ENCODE measurements at regions not wholly inside any gene's neighbourhood (a gene's known extent, or its start where the extent isn't known, plus 50 kb on each side); places are given as distances from the start of the nearest gene placed in this dataset.

DNA sequence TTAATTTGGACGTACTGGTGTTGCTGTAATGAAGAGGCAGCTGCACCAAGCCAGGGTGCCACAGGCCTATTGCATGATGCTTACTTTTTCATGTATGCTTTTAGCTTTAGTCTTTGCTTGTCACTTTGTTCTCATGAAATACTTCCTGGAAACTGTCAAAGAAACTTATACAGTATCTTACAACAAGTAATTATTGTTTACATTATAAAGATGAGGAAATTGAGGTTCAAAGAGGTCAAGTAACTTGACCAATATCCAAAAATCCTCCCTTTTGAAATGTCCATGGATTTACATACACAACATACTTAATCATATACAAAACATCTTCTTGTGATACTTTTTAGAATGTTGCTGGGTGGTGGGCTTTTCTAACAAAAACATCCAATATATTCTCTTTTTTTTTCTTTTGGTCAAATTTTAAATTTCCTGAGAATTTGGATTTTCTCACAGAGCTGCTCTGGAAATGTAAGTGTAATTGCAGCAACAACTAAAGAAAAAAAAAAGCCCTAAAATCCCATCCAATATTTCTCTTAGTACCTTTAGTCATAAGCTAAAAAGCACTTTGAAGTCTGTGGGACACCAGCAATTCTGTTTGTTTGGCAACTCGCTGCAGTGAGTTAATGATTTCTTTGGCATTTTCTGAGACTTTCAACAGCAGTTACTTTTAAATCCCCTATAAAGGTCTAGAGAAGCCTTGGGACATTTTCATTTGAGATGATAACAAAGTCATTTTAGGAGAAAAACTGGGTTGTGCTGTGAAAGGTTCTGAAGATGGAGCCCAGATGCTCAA, 500.6 kb upstream of the IGFBP3 start:
- TF ChIP-seq, protein P1, sequence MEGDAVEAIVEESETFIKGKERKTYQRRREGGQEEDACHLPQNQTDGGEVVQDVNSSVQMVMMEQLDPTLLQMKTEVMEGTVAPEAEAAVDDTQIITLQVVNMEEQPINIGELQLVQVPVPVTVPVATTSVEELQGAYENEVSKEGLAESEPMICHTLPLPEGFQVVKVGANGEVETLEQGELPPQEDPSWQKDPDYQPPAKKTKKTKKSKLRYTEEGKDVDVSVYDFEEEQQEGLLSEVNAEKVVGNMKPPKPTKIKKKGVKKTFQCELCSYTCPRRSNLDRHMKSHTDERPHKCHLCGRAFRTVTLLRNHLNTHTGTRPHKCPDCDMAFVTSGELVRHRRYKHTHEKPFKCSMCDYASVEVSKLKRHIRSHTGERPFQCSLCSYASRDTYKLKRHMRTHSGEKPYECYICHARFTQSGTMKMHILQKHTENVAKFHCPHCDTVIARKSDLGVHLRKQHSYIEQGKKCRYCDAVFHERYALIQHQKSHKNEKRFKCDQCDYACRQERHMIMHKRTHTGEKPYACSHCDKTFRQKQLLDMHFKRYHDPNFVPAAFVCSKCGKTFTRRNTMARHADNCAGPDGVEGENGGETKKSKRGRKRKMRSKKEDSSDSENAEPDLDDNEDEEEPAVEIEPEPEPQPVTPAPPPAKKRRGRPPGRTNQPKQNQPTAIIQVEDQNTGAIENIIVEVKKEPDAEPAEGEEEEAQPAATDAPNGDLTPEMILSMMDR (conservative IDR thresholded peaks at IDR 0.05; ENCODE audit: low read length): no peak
- no peak for TF ChIP-seq EZH2phosphoT487 (IDR thresholded peaks at IDR 0.05; ENCODE audit: borderline replicate concordance)
- Histone ChIP-seq H3K4me2 (ENCODE audit: low read depth, low read length, poor library complexity, severe bottlenecking) (no peak overlapping the region), H4K20me1 (ENCODE audit: insufficient read depth, low read length, poor library complexity, severe bottlenecking) (no peaks in the 10 kb centered on the region), H3F3A (ENCODE audit: low read depth) (no peaks in the 10 kb centered on the region), H3K9me2 (replicated peaks; ENCODE audit: low read depth, low read length) (no peaks in the 10 kb centered on the region), H3K4me1 (ENCODE audit: insufficient read depth, low read length, poor library complexity, severe bottlenecking) (no peaks in the 10 kb centered on the region), H3K27me3 (ENCODE audit: insufficient read depth, low read length, poor library complexity, severe bottlenecking) (no peaks in the 10 kb centered on the region), H3K9me3 (ENCODE audit: insufficient read depth, low read depth, low read length) (no peaks in the 10 kb centered on the region), H3K9ac (ENCODE audit: low read depth, low read length, poor library complexity, severe bottlenecking) (no peak overlapping the region), H3K36me3 (ENCODE audit: insufficient read depth, low read length) (no peaks in the 10 kb centered on the region), H3K4me3 (ENCODE audit: low read length, poor library complexity, severe bottlenecking) (no peak overlapping the region), H2AFZ (ENCODE audit: low read length) (no peak overlapping the region), H3K79me2 (ENCODE audit: insufficient read depth, low read length) (no peaks in the 10 kb centered on the region)

DNA sequence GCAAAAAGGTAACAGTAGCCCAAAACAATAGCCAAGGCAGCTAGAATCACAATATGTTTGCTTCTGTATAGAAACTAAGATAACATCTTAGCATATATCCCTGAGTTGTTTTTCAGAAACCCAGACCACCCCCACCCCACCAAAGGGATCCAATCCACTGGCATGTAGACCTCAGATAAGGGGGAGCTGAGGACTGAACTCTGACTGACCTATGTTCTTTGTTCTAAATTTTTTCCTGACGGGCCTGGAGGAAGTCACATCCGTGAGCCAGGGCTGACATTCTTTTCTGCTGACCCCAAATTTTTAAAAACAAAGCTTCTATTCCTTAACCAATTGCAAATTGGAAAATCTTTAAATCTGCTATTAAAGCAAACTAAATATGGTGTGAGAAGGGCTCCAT, 493.9 kb upstream of the IGFBP3 start:
- no peaks in the 10 kb centered on the region for H4K20me1 ChIP-seq (ENCODE audit: insufficient read depth, low read length, poor library complexity, severe bottlenecking)
- no peak overlapping the region for H3K4me3 ChIP-seq (ENCODE audit: low read length, poor library complexity, severe bottlenecking)
- no peak overlapping the region for H3K4me2 ChIP-seq (ENCODE audit: low read depth, low read length, poor library complexity, severe bottlenecking)
- H3K4me1 ChIP-seq (ENCODE audit: insufficient read depth, low read length, poor library complexity, severe bottlenecking): no peaks in the 10 kb centered on the region
- no peak overlapping the region for H3K9ac ChIP-seq (ENCODE audit: low read depth, low read length, poor library complexity, severe bottlenecking)
- no peak overlapping the region for H2AFZ ChIP-seq (ENCODE audit: low read length)
- H3K9me3 ChIP-seq (ENCODE audit: insufficient read depth, low read depth, low read length): no peaks in the 10 kb centered on the region
- no peaks in the 10 kb centered on the region for H3K36me3 ChIP-seq (ENCODE audit: insufficient read depth, low read length)
- no peaks in the 10 kb centered on the region for H3F3A ChIP-seq (ENCODE audit: low read depth)
- no peaks in the 10 kb centered on the region for H3K27me3 ChIP-seq (ENCODE audit: insufficient read depth, low read length, poor library complexity, severe bottlenecking)
- H3K9me2 ChIP-seq (replicated peaks; ENCODE audit: low read depth, low read length): no peaks in the 10 kb centered on the region
- H3K79me2 ChIP-seq (ENCODE audit: insufficient read depth, low read length): no peaks in the 10 kb centered on the region
- TF ChIP-seq, protein P1 (conservative IDR thresholded peaks at IDR 0.05; ENCODE audit: low read length): no peak

DNA sequence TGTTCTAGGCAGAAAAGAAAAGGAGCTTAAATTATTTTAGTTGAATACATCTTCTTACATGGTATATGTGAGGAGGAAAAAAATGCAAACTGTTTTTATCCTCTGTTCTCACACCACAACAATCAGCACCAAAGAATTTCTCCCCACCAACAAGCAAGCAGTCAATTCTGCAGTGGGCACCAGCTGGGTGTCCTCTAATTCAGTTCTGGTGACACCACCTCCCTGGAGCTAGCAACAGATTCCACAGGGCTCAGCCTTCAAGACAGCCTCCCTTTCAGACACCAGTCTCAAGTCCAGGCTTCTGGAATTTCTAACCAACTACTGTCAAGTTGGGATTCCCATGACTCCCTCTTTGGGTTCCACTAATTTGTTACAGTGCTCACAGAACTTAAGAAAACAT, 490.2 kb upstream of the IGFBP3 start:
- Histone ChIP-seq H3K9ac (ENCODE audit: low read depth, low read length, poor library complexity, severe bottlenecking) (no peak overlapping the region), H3K27me3 (ENCODE audit: insufficient read depth, low read length, poor library complexity, severe bottlenecking) (no peaks in the 10 kb centered on the region), H3K79me2 (ENCODE audit: insufficient read depth, low read length) (no peaks in the 10 kb centered on the region)

More for the DNA sequence above, 490.2 kb upstream of the IGFBP3 start:
- H4K20me1 ChIP-seq (ENCODE audit: insufficient read depth, low read length, poor library complexity, severe bottlenecking): no peaks in the 10 kb centered on the region
- no peaks in the 10 kb centered on the region for H3K36me3 ChIP-seq (ENCODE audit: insufficient read depth, low read length)
- no peaks in the 10 kb centered on the region for H3F3A ChIP-seq (ENCODE audit: low read depth)
- no peak for TF ChIP-seq EZH2phosphoT487 (IDR thresholded peaks at IDR 0.05; ENCODE audit: borderline replicate concordance)
- TF ChIP-seq, protein P1 (conservative IDR thresholded peaks at IDR 0.05; ENCODE audit: low read length): no peak
- no peak overlapping the region for H3K4me2 ChIP-seq (ENCODE audit: low read depth, low read length, poor library complexity, severe bottlenecking)
- no peaks in the 10 kb centered on the region for H3K4me1 ChIP-seq (ENCODE audit: insufficient read depth, low read length, poor library complexity, severe bottlenecking)
- no peak overlapping the region for H3K4me3 ChIP-seq (ENCODE audit: low read length, poor library complexity, severe bottlenecking)
- H3K9me3 ChIP-seq (ENCODE audit: insufficient read depth, low read depth, low read length): no peaks in the 10 kb centered on the region
- H2AFZ ChIP-seq (ENCODE audit: low read length): no peak overlapping the region
- H3K9me2 ChIP-seq (replicated peaks; ENCODE audit: low read depth, low read length): no peaks in the 10 kb centered on the region
